ENCODE measurements at regions not wholly inside any gene's neighbourhood (a gene's known extent, or its start where the extent isn't known, plus 50 kb on each side); places are given as distances from the start of the nearest gene placed in this dataset.
"Not testable (repeated sequence)": the region's sequence is repeated elsewhere in the genome, so short reads cannot be mapped to it uniquely, and the experiment has no call there.

GRCh38 chrY:3491423-3491822 lies 87.4 kb upstream of the TGIF2LY start:
- H3K36me3 Mint-ChIP-seq (ENCODE audit: low read depth); intact Hi-C loops (cut with micrococcal nuclease); H3K9me3 Mint-ChIP-seq; H3K4me1 Mint-ChIP-seq; H3K4me3 Mint-ChIP-seq; H3K27ac Mint-ChIP-seq; H3K27me3 Mint-ChIP-seq: not testable (repeated sequence)
- DNase-seq: peak; percentile 55

GRCh38 chrY:3494539-3494938 lies 84.3 kb upstream of the TGIF2LY start:
- DNase-seq; H3K36me3 Mint-ChIP-seq (ENCODE audit: low read depth); H3K4me3 Mint-ChIP-seq; H3K27me3 Mint-ChIP-seq; H3K4me1 Mint-ChIP-seq; H3K27ac Mint-ChIP-seq; H3K9me3 Mint-ChIP-seq; intact Hi-C loops (cut with micrococcal nuclease): not testable (repeated sequence)

- H3K4me3 Mint-ChIP-seq; H3K27me3 Mint-ChIP-seq; H3K9me3 Mint-ChIP-seq; intact Hi-C loops (cut with micrococcal nuclease); H3K36me3 Mint-ChIP-seq (ENCODE audit: low read depth); H3K4me1 Mint-ChIP-seq: not testable (repeated sequence)
- peak overlapping the region; percentile 51 for H3K27ac Mint-ChIP-seq
- DNase-seq: peak; percentile 69
These were observed 51.8 kb upstream of the TGIF2LY start for GRCh38 chrY:3527040-3527439.

Data from activated CD4-positive, alpha-beta T cell treated with anti-CD3 and anti-CD28 coated beads, Interleukin-2, amount 10 ng/mL, durations not matched to agents 24 days and 14 days (primary cell).